WTC11 (cell line): ENCODE measurements at regions not wholly inside any gene's neighbourhood (a gene's known extent, or its start where the extent isn't known, plus 50 kb on each side); places are given as distances from the start of the nearest gene placed in this dataset.

Experiments
- ATAC-seq: fragments of 200-7000 bp; cut with Tn5 transposase; 2 replicates; pipeline ENCODE4 v1.10.0; 2021; ENCODE audit warnings: mild to moderate bottlenecking, moderate library complexity
- CTCF ChIA-PET: fragments of 300-600 bp; sonication (Branson Sonifier 250); formaldehyde crosslinking; loops from one replicate; lab custom pipeline; 2021; ENCODE audit warnings: antibody characterized with exemption; lab: Charles Lee
- POLR2A ChIA-PET: fragments of 350-600 bp; sonication (Branson Sonifier 250); formaldehyde crosslinking; loops from one replicate; lab custom pipeline; 2021; ENCODE audit warnings: antibody characterized with exemption; lab: Charles Lee
- DNase-seq: peaks from one replicate; pipeline ENCODE4 v3.0.0; 2021; ENCODE audit warnings: low spot score
- H3K27ac Mint-ChIP-seq: 2 replicates; pipeline ENCODE4 v1.8.0; 2021; ENCODE audit warnings: mixed read lengths
- H3K27me3 Mint-ChIP-seq: 2 replicates; pipeline ENCODE4 v1.8.0; 2021; ENCODE audit warnings: low read depth, mild to moderate bottlenecking, moderate library complexity, mixed read lengths
- H3K36me3 Mint-ChIP-seq: 2 replicates; pipeline ENCODE4 v1.8.0; 2021; ENCODE audit warnings: mixed read lengths
- H3K4me1 Mint-ChIP-seq: 2 replicates; pipeline ENCODE4 v1.8.0; 2022; ENCODE audit warnings: mixed read lengths
- H3K4me3 Mint-ChIP-seq: 2 replicates; pipeline ENCODE4 v1.8.0; 2021; ENCODE audit warnings: mild to moderate bottlenecking, moderate library complexity, mixed read lengths
- H3K9me3 Mint-ChIP-seq: 2 replicates; pipeline ENCODE4 v1.8.0; 2021; ENCODE audit warnings: mixed read lengths
- AFF4 ChIP-seq: sonication (generic); formaldehyde crosslinking; IDR thresholded peaks from 2 replicates; pipeline ENCODE4 v1.8.1; 2023; ENCODE audit warnings: mild to moderate bottlenecking, missing genetic modification reagents, borderline replicate concordance
- CBFB ChIP-seq: sonication (generic); formaldehyde crosslinking; IDR thresholded peaks from 2 replicates; pipeline ENCODE4 v1.8.1; 2022; ENCODE audit warnings: mild to moderate bottlenecking, low read depth, missing genetic modification reagents
- E2F5 ChIP-seq: sonication (generic); formaldehyde crosslinking; IDR thresholded peaks from 2 replicates; pipeline ENCODE4 v1.8.1; 2022; ENCODE audit warnings: mild to moderate bottlenecking, moderate library complexity, missing genetic modification reagents
- EMX1 ChIP-seq: fragments of 250-450 bp; sonication (Bioruptor Pico); IDR thresholded peaks from 2 replicates; pipeline ENCODE4 v1.8.0; 2021; ENCODE audit warnings: mild to moderate bottlenecking
- ESRRA ChIP-seq: sonication (generic); formaldehyde crosslinking; IDR thresholded peaks from 2 replicates; pipeline ENCODE4 v1.8.1; 2022; ENCODE audit warnings: mild to moderate bottlenecking, missing genetic modification reagents, borderline replicate concordance
- FOXP1 ChIP-seq: sonication (generic); formaldehyde crosslinking; IDR thresholded peaks from 2 replicates; pipeline ENCODE4 v1.8.0; 2022; ENCODE audit warnings: missing genetic modification reagents, mild to moderate bottlenecking, moderate library complexity, borderline replicate concordance
- GRHL2 ChIP-seq: fragments of 250-450 bp; sonication (Bioruptor Pico); IDR thresholded peaks from 2 replicates; pipeline ENCODE4 v1.8.0; 2022; ENCODE audit warnings: mild to moderate bottlenecking, moderate library complexity; ENCODE audit not compliant: insufficient replicate concordance, severe bottlenecking
- IRF1 ChIP-seq: sonication (generic); formaldehyde crosslinking; IDR thresholded peaks from 2 replicates; pipeline ENCODE4 v1.8.0; 2023; ENCODE audit warnings: missing genetic modification reagents
- JUN ChIP-seq: sonication (generic); formaldehyde crosslinking; IDR thresholded peaks from 2 replicates; pipeline ENCODE4 v1.8.0; 2023; ENCODE audit warnings: mild to moderate bottlenecking, missing genetic modification reagents
- OVOL2 ChIP-seq: fragments of 250-450 bp; sonication (Bioruptor Pico); IDR thresholded peaks from 2 replicates; pipeline ENCODE4 v1.9.0; 2021; ENCODE audit warnings: mild to moderate bottlenecking, borderline replicate concordance
- TEAD1 ChIP-seq: sonication (generic); formaldehyde crosslinking; IDR thresholded peaks from 2 replicates; pipeline ENCODE4 v1.8.0; 2022; ENCODE audit warnings: mild to moderate bottlenecking, missing genetic modification reagents
- USF1 ChIP-seq: sonication (generic); formaldehyde crosslinking; IDR thresholded peaks from 2 replicates; pipeline ENCODE4 v1.8.0; 2022; ENCODE audit warnings: mild to moderate bottlenecking, missing genetic modification reagents
- ZBTB43 ChIP-seq: sonication (generic); formaldehyde crosslinking; IDR thresholded peaks from 2 replicates; pipeline ENCODE4 v1.8.1; 2023; ENCODE audit warnings: mild to moderate bottlenecking, missing genetic modification reagents
- ZNF232 ChIP-seq: sonication (generic); formaldehyde crosslinking; IDR thresholded peaks from 2 replicates; pipeline ENCODE4 v1.8.0; 2022; ENCODE audit warnings: mild to moderate bottlenecking, missing genetic modification reagents
- ZNF423 ChIP-seq: fragments of 250-450 bp; sonication (Bioruptor Pico); IDR thresholded peaks from 2 replicates; pipeline ENCODE4 v2.1.2; 2022; ENCODE audit warnings: mild to moderate bottlenecking, moderate library complexity
- ZNF532 ChIP-seq: fragments of 250-450 bp; sonication (Bioruptor Pico); IDR thresholded peaks from 2 replicates; pipeline ENCODE4 v1.9.0; 2021; ENCODE audit warnings: mild to moderate bottlenecking, borderline replicate concordance

GRCh38 chr15:34688699-34689098, 66.1 kb downstream of the GJD2 start (continued):
- TF ChIP-seq AFF4 (no peak), GRHL2 (CRISPR knock-in tag) (no peak), CBFB (CRISPR knock-in tag) (no peak), TEAD1 (CRISPR knock-in tag) (no peak), E2F5 (no peak), IRF1 (no peak), OVOL2 (CRISPR knock-in tag) (no peak)

- no peaks in the 10 kb centered on the region for H3K4me1 Mint-ChIP-seq
- peaks cover 9% of the 10 kb centered on the region for H3K9me3 Mint-ChIP-seq
- H3K4me3 Mint-ChIP-seq, result no peak overlapping the region
- CTCF ChIA-PET, result no interaction called here
- H3K27ac Mint-ChIP-seq, result no peak overlapping the region
- ATAC-seq (no peak), DNase-seq (no peak)
- H3K36me3 Mint-ChIP-seq, result no peaks in the 10 kb centered on the region
- TF ChIP-seq ZNF423 (CRISPR knock-in tag), result no peak
- no peak for TF ChIP-seq EMX1
- TF ChIP-seq JUN (CRISPR knock-in tag), result no peak
- TF ChIP-seq FOXP1 (CRISPR knock-in tag), result no peak
- TF ChIP-seq ESRRA (CRISPR knock-in tag), result no peak
- TF ChIP-seq ZBTB43, result no peak
- TF ChIP-seq USF1 (CRISPR knock-in tag), result no peak
- no peak for TF ChIP-seq ZNF232 (CRISPR knock-in tag)
- no peak for TF ChIP-seq CBFB (CRISPR knock-in tag)
- no peak for TF ChIP-seq ZNF532
- POLR2A ChIA-PET, result no interaction called here
- no peaks in the 10 kb centered on the region for H3K27me3 Mint-ChIP-seq
Measured at GRCh38 chr15:34684351-34684750, 70.4 kb downstream of the GJD2 start.
